ENCODE measurements at regions not wholly inside any gene's neighbourhood (a gene's known extent, or its start where the extent isn't known, plus 50 kb on each side); places are given as distances from the start of the nearest gene placed in this dataset.

- no CpG with 5 or more reads among the region's 1 CpG for WGBS (ENCODE audit: insufficient coverage)
- Histone ChIP-seq H3K36me3 (ENCODE audit: control insufficient read depth, insufficient read depth, low read length) (no peaks in the 10 kb centered on the region), H3K4me1 (ENCODE audit: control insufficient read depth, insufficient read depth, low read length) (no peaks in the 10 kb centered on the region), H3K9me3 (ENCODE audit: control insufficient read depth, insufficient read depth, low read length) (peaks cover 3% of the 10 kb centered on the region), H3K27me3 (ENCODE audit: control insufficient read depth, insufficient read depth, low read length) (no peaks in the 10 kb centered on the region), H3K4me3 (ENCODE audit: low read length) (no peak overlapping the region), H3K27ac (ENCODE audit: low read length) (no peak overlapping the region)
- Mint-ChIP-seq H3K36me3 (no peaks in the 10 kb centered on the region), H3K27me3 (ENCODE audit: low read depth in 2 of 2) (no peaks in the 10 kb centered on the region), H3K27ac (no peak overlapping the region), H3K9me3 (peaks cover 8 to 16% of the 10 kb centered on the region in 2 donors), H3K4me3 (no peak overlapping the region), H3K4me1 (no peaks in the 10 kb centered on the region)
- no peak for ATAC-seq
- DNase-seq: no peak
- intact Hi-C loops (cut with micrococcal nuclease): no loop called here
- TF ChIP-seq, protein P1, sequence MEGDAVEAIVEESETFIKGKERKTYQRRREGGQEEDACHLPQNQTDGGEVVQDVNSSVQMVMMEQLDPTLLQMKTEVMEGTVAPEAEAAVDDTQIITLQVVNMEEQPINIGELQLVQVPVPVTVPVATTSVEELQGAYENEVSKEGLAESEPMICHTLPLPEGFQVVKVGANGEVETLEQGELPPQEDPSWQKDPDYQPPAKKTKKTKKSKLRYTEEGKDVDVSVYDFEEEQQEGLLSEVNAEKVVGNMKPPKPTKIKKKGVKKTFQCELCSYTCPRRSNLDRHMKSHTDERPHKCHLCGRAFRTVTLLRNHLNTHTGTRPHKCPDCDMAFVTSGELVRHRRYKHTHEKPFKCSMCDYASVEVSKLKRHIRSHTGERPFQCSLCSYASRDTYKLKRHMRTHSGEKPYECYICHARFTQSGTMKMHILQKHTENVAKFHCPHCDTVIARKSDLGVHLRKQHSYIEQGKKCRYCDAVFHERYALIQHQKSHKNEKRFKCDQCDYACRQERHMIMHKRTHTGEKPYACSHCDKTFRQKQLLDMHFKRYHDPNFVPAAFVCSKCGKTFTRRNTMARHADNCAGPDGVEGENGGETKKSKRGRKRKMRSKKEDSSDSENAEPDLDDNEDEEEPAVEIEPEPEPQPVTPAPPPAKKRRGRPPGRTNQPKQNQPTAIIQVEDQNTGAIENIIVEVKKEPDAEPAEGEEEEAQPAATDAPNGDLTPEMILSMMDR (IDR thresholded peaks at IDR 0.05): no peak
Measured at GRCh38 chr3:869269-869668, 223.6 kb upstream of the CNTN6 start.

- Mint-ChIP-seq H3K36me3 (no peaks in the 10 kb centered on the region), H3K9me3 (peaks cover 8 to 16% of the 10 kb centered on the region in 2 donors), H3K27ac (no peak overlapping the region), H3K4me1 (no peaks in the 10 kb centered on the region), H3K27me3 (ENCODE audit: low read depth in 2 of 2) (no peaks in the 10 kb centered on the region), H3K4me3 (no peak overlapping the region)
- ATAC-seq (no peak), DNase-seq (no peak)
- WGBS (ENCODE audit: insufficient coverage): 86% methylated on average over 2 of the region's 2 CpGs
- TF ChIP-seq, protein P1 (IDR thresholded peaks at IDR 0.05): no peak
- Histone ChIP-seq H3K27ac (ENCODE audit: low read length) (no peak overlapping the region), H3K36me3 (ENCODE audit: control insufficient read depth, insufficient read depth, low read length) (no peaks in the 10 kb centered on the region), H3K27me3 (ENCODE audit: control insufficient read depth, insufficient read depth, low read length) (no peaks in the 10 kb centered on the region), H3K9me3 (ENCODE audit: control insufficient read depth, insufficient read depth, low read length) (peaks cover 3% of the 10 kb centered on the region), H3K4me1 (ENCODE audit: control insufficient read depth, insufficient read depth, low read length) (no peaks in the 10 kb centered on the region), H3K4me3 (ENCODE audit: low read length) (no peak overlapping the region)
- intact Hi-C loops (cut with micrococcal nuclease): no loop called here
Measured at GRCh38 chr3:869734-870133, 223.1 kb upstream of the CNTN6 start.

GRCh38 chr3:871651-872050 lies 221.2 kb upstream of the CNTN6 start:
- Histone ChIP-seq H3K27me3 (ENCODE audit: control insufficient read depth, insufficient read depth, low read length) (no peaks in the 10 kb centered on the region), H3K36me3 (ENCODE audit: control insufficient read depth, insufficient read depth, low read length) (no peaks in the 10 kb centered on the region), H3K9me3 (ENCODE audit: control insufficient read depth, insufficient read depth, low read length) (peaks cover 3% of the 10 kb centered on the region), H3K27ac (ENCODE audit: low read length) (no peak overlapping the region), H3K4me3 (ENCODE audit: low read length) (no peak overlapping the region), H3K4me1 (ENCODE audit: control insufficient read depth, insufficient read depth, low read length) (no peaks in the 10 kb centered on the region)
- no peak overlapping the region for H3K4me3 Mint-ChIP-seq
- no peaks in the 10 kb centered on the region for H3K4me1 Mint-ChIP-seq
- intact Hi-C loops (cut with micrococcal nuclease): no loop called here
- H3K27me3 Mint-ChIP-seq (ENCODE audit: low read depth in 2 of 2): no peaks in the 10 kb centered on the region
- WGBS (ENCODE audit: insufficient coverage): 89% methylated on average over 1 of the region's 1 CpG
- peaks cover 6 to 14% of the 10 kb centered on the region in 2 donors for H3K9me3 Mint-ChIP-seq
- no peak overlapping the region for H3K27ac Mint-ChIP-seq
- ATAC-seq (no peak), DNase-seq (no peak)
- TF ChIP-seq, protein P1 (IDR thresholded peaks at IDR 0.05): no peak
- H3K36me3 Mint-ChIP-seq: no peaks in the 10 kb centered on the region

DNA sequence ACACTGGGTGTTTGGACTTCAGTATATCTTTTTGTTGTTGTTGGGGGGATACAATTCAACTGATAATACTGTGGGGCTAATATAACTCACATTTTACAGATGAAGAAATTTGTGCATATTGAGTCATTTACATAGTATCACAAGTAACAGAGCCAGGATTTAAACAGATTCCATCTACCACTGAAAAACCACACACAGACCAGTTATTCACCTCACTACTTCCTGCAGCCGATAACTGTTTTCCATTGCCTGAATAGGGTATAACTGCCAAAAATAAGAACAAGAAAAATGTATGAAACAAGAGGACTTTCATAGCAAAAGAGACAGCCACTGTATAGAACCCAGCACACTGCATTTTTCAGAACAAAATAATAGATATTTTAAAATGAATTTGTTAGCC lies 215.8 kb upstream of the CNTN6 start:
- H3K27me3 Mint-ChIP-seq (ENCODE audit: low read depth in 2 of 2): no peaks in the 10 kb centered on the region
- no peaks in the 10 kb centered on the region for H3K4me1 Mint-ChIP-seq
- no peak overlapping the region for H3K27ac ChIP-seq (ENCODE audit: low read length)
- H3K4me3 Mint-ChIP-seq: no peak overlapping the region
- H3K36me3 ChIP-seq (ENCODE audit: control insufficient read depth, insufficient read depth, low read length): no peaks in the 10 kb centered on the region
- no peaks in the 10 kb centered on the region for H3K4me1 ChIP-seq (ENCODE audit: control insufficient read depth, insufficient read depth, low read length)
- intact Hi-C loops (cut with micrococcal nuclease): no loop called here
- no peak for ATAC-seq
- H3K27me3 ChIP-seq (ENCODE audit: control insufficient read depth, insufficient read depth, low read length): no peaks in the 10 kb centered on the region
- H3K9me3 ChIP-seq (ENCODE audit: control insufficient read depth, insufficient read depth, low read length): peaks cover 3% of the 10 kb centered on the region
- H3K36me3 Mint-ChIP-seq: no peaks in the 10 kb centered on the region
- no peak overlapping the region for H3K4me3 ChIP-seq (ENCODE audit: low read length)
- no peak overlapping the region for H3K27ac Mint-ChIP-seq
- DNase-seq: no peak
- TF ChIP-seq, protein P1 (IDR thresholded peaks at IDR 0.05): no peak
- H3K9me3 Mint-ChIP-seq: peaks cover 10 to 21% of the 10 kb centered on the region in 2 donors
- WGBS (ENCODE audit: insufficient coverage): 0% methylated on average over 1 of the region's 1 CpG

Measured in natural killer cell (primary cell).